Panc1 (cell line): ENCODE measurements at regions not wholly inside any gene's neighbourhood (a gene's known extent, or its start where the extent isn't known, plus 50 kb on each side); places are given as distances from the start of the nearest gene placed in this dataset.

Experiments
- ATAC-seq: fragments of 200-7000 bp; cut with Tn5 transposase; 2 replicates; pipeline ENCODE4 v1.9.1; 2020; ENCODE audit warnings: mild to moderate bottlenecking, moderate library complexity
- BruUV-seq: library from RNA; stranded (reverse); fragments of 400-500 nt; replicated peaks from 2 replicates; lab custom pipeline; 2021; lab: Mats Ljungman, UMichigan
- CTCF ChIA-PET: fragments of 300-600 bp; sonication (Branson Sonifier 250); formaldehyde crosslinking; loops from one replicate; lab custom pipeline; 2022; ENCODE audit warnings: antibody characterized with exemption; lab: Charles Lee
- POLR2A ChIA-PET: fragments of 300-600 bp; sonication (Branson Sonifier 250); formaldehyde crosslinking; loops from one replicate; lab custom pipeline; 2022; ENCODE audit warnings: antibody characterized with exemption; lab: Charles Lee
- DNase-seq: peaks from one replicate; pipeline ENCODE4 v3.0.0-alpha.2; 2010; ENCODE audit warnings: low read depth, low spot score
- H3K27ac ChIP-seq: 2 replicates; pipeline ENCODE4 v1.5.1; 2011; ENCODE audit warnings: mild to moderate bottlenecking, low read length, inconsistent platforms
- H3K27me3 ChIP-seq: fragments of 200-500 bp; sonication (Bioruptor generic); 2 replicates; pipeline ENCODE4 v1.6.0; 2014; ENCODE audit warnings: low read length, inconsistent platforms; ENCODE audit not compliant: control insufficient read depth, insufficient read depth
- H3K36me3 ChIP-seq: fragments of 200-500 bp; sonication (Bioruptor generic); 2 replicates; pipeline ENCODE4 v1.5.1; 2014; ENCODE audit warnings: inconsistent platforms, mild to moderate bottlenecking, low read length, moderate library complexity; ENCODE audit not compliant: control insufficient read depth, insufficient read depth
- H3K4me1 ChIP-seq: 2 replicates; pipeline ENCODE4 v1.5.1; 2011; ENCODE audit warnings: inconsistent platforms, mild to moderate bottlenecking, low read length, moderate library complexity; ENCODE audit not compliant: control insufficient read depth, insufficient read depth
- H3K4me3 ChIP-seq, 2 experiments: 2 replicates each; pipeline ENCODE4 v1.5.1; 2011 to 2012; ENCODE audit warnings: low read depth in 2 of 2, low read length in 2 of 2, mild to moderate bottlenecking in 2 of 2, inconsistent platforms in 1 of 2, moderate library complexity in 1 of 2
- H3K9me3 ChIP-seq: fragments of 200-500 bp; sonication (Bioruptor generic); 2 replicates; pipeline ENCODE4 v1.5.1; 2014; ENCODE audit warnings: low read depth, mild to moderate bottlenecking, inconsistent platforms, low read length, moderate library complexity; ENCODE audit not compliant: control insufficient read depth, insufficient read depth
- CTCF ChIP-seq: fragments of 450-650 bp; IDR thresholded peaks from 2 replicates; pipeline ENCODE4 v1.5.1; 2017; ENCODE audit warnings: mild to moderate bottlenecking
- POLR2AphosphoS5 ChIP-seq: IDR thresholded peaks from 2 replicates; pipeline ENCODE4 v1.6.1; 2012; ENCODE audit warnings: mild to moderate bottlenecking, low read depth, low read length, moderate library complexity
- SIN3A ChIP-seq: IDR thresholded peaks from 2 replicates; pipeline ENCODE4 v1.6.1; 2012; ENCODE audit warnings: low read depth, mild to moderate bottlenecking, low read length, moderate library complexity, borderline replicate concordance; ENCODE audit not compliant: insufficient read depth
- TCF7L2 ChIP-seq: IDR thresholded peaks from 2 replicates; pipeline ENCODE4 v1.6.1; 2011; ENCODE audit warnings: mild to moderate bottlenecking, low read depth, low read length, inconsistent platforms
- in situ Hi-C: cut with HindIII; loops from 2 replicates; pipeline ENCODE4 v1.10.0; 2016; ENCODE audit warnings: low sequenced_read_pairs, low pct_unique_long_range_greater_than_20kb
- intact Hi-C: fragments of 100-400 bp; cut with micrococcal nuclease; formaldehyde crosslinking; loops from one replicate; pipeline ENCODE4 v1.10.0; 2022; ENCODE audit not compliant: unreplicated experiment
- TF ChIP-seq, protein P1 (sequence below), 2 experiments: IDR thresholded peaks; 2 replicates each; pipeline ENCODE4 v1.6.1; 2011 to 2012; ENCODE audit warnings: low read depth in 2 of 2, control low read depth in 1 of 2, low read length in 1 of 2, mild to moderate bottlenecking in 1 of 2, moderate library complexity in 1 of 2; ENCODE audit not compliant: insufficient read depth in 1 of 2

DNA sequence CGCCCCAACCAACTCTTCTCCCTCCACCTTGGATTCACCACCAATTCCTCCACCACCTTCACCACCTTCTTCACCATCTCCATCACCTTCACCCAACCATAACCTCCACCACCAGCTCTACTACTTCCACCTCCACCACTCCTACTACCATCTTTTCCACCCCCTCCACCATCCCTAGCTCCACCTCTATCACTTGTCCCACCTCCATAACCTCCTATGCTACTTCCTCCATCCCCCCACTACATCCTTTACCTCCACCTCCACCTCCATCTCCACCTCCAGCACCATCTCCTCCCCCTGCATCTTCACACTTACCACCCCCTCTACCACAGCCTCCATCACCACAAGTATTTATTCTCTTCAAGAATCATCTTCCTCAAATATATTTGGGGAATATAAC, 254.9 kb upstream of the EGLN3 start:
- ChIA-PET CTCF (no interaction called here), POLR2A (no interaction called here)
- H3K27me3 ChIP-seq: no peaks in the 10 kb centered on the region
- DNase-seq (no peak), ATAC-seq (no peak)
- H3K4me3 ChIP-seq: no peak overlapping the region
- no peak for TF ChIP-seq CTCF
- TF ChIP-seq TCF7L2: no peak
- TF ChIP-seq SIN3A: no peak
- TF ChIP-seq, protein P1, sequence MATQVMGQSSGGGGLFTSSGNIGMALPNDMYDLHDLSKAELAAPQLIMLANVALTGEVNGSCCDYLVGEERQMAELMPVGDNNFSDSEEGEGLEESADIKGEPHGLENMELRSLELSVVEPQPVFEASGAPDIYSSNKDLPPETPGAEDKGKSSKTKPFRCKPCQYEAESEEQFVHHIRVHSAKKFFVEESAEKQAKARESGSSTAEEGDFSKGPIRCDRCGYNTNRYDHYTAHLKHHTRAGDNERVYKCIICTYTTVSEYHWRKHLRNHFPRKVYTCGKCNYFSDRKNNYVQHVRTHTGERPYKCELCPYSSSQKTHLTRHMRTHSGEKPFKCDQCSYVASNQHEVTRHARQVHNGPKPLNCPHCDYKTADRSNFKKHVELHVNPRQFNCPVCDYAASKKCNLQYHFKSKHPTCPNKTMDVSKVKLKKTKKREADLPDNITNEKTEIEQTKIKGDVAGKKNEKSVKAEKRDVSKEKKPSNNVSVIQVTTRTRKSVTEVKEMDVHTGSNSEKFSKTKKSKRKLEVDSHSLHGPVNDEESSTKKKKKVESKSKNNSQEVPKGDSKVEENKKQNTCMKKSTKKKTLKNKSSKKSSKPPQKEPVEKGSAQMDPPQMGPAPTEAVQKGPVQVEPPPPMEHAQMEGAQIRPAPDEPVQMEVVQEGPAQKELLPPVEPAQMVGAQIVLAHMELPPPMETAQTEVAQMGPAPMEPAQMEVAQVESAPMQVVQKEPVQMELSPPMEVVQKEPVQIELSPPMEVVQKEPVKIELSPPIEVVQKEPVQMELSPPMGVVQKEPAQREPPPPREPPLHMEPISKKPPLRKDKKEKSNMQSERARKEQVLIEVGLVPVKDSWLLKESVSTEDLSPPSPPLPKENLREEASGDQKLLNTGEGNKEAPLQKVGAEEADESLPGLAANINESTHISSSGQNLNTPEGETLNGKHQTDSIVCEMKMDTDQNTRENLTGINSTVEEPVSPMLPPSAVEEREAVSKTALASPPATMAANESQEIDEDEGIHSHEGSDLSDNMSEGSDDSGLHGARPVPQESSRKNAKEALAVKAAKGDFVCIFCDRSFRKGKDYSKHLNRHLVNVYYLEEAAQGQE (IDR thresholded peaks at IDR 0.05; ENCODE audit: insufficient read depth in 1 of 2, low read depth in 2 of 2, low read length in 1 of 2): no peak
- TF ChIP-seq POLR2AphosphoS5: no peak
- no TSS peak for BruUV-seq
- intact Hi-C loops: no loop called here
- in situ Hi-C loops: no loop called here
- no peaks in the 10 kb centered on the region for H3K36me3 ChIP-seq
- H3K9me3 ChIP-seq: no peaks in the 10 kb centered on the region
- no peak overlapping the region for H3K27ac ChIP-seq
- H3K4me1 ChIP-seq: no peaks in the 10 kb centered on the region

DNA sequence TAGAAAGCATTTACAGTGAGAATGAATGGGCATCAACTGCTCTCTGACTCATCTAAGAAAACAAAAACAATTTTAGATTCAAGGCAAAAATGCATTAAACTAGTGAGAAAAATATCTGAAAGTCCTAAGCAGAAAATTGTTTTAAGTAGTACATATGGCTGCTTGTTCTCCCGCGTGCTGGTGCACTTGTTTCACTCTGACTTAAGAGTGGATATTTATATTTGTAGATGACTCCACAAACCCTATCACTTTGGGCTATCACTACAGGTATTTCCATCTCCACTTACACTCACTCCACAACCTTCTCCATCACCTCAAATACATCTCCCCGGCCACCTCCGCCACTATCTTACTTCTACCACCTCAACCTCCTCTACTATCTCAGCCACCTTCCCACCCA, 253.9 kb upstream of the EGLN3 start:
- ATAC-seq (no peak), DNase-seq (no peak)
- no peak overlapping the region for H3K4me3 ChIP-seq
- H3K27ac ChIP-seq: no peak overlapping the region
- H3K36me3 ChIP-seq: no peaks in the 10 kb centered on the region
- POLR2A ChIA-PET: no interaction called here
- intact Hi-C loops: no loop called here
- BruUV-seq: no TSS peak
- H3K4me1 ChIP-seq: no peaks in the 10 kb centered on the region
- no peaks in the 10 kb centered on the region for H3K9me3 ChIP-seq
- CTCF ChIA-PET: no interaction called here
- in situ Hi-C loops: no loop called here
- no peaks in the 10 kb centered on the region for H3K27me3 ChIP-seq
- no peak for TF ChIP-seq SIN3A
- no peak for TF ChIP-seq TCF7L2
- no peak for TF ChIP-seq POLR2AphosphoS5
- no peak for TF ChIP-seq CTCF
- TF ChIP-seq, protein P1 (IDR thresholded peaks at IDR 0.05; ENCODE audit: insufficient read depth in 1 of 2, low read depth in 2 of 2, low read length in 1 of 2): no peak
